ENCODE measurements at regions not wholly inside any gene's neighbourhood (a gene's known extent, or its start where the extent isn't known, plus 50 kb on each side); places are given as distances from the start of the nearest gene placed in this dataset.

- Mint-ChIP-seq H3K9me3 (ENCODE audit: unreplicated experiment) (peaks cover 6% of the 10 kb centered on the region), H3K27me3 (ENCODE audit: unreplicated experiment) (no peaks in the 10 kb centered on the region), H3K36me3 (ENCODE audit: unreplicated experiment) (peaks cover 2% of the 10 kb centered on the region), H3K4me1 (ENCODE audit: unreplicated experiment) (peaks cover 3% of the 10 kb centered on the region), H3K4me3 (ENCODE audit: unreplicated experiment) (no peak overlapping the region), H3K27ac (ENCODE audit: unreplicated experiment) (no peak overlapping the region)
- no peak for DNase-seq (ENCODE audit: extremely low spot score, unreplicated experiment)
- TF ChIP-seq CTCF (IDR thresholded peaks at IDR 0.05), result no peak
These were observed 445.3 kb downstream of the ADGRL2 start for GRCh38 chr1:82246050-82246449.

- Mint-ChIP-seq H3K36me3 (ENCODE audit: unreplicated experiment) (peaks cover 2% of the 10 kb centered on the region), H3K27ac (ENCODE audit: unreplicated experiment) (no peak overlapping the region), H3K27me3 (ENCODE audit: unreplicated experiment) (no peaks in the 10 kb centered on the region), H3K4me3 (ENCODE audit: unreplicated experiment) (no peak overlapping the region), H3K4me1 (ENCODE audit: unreplicated experiment) (peaks cover 3% of the 10 kb centered on the region), H3K9me3 (ENCODE audit: unreplicated experiment) (peaks cover 6% of the 10 kb centered on the region)
- TF ChIP-seq CTCF (IDR thresholded peaks at IDR 0.05), result no peak
- no peak for DNase-seq (ENCODE audit: extremely low spot score, unreplicated experiment)
These were observed 444.7 kb downstream of the ADGRL2 start for GRCh38 chr1:82245345-82246014.

- DNase-seq (ENCODE audit: extremely low spot score, unreplicated experiment), result no peak
- H3K4me1 Mint-ChIP-seq (ENCODE audit: unreplicated experiment), result no peaks in the 10 kb centered on the region
- no peak for TF ChIP-seq CTCF (IDR thresholded peaks at IDR 0.05)
- peaks cover 7% of the 10 kb centered on the region for H3K36me3 Mint-ChIP-seq (ENCODE audit: unreplicated experiment)
- H3K27ac Mint-ChIP-seq (ENCODE audit: unreplicated experiment), result no peak overlapping the region
- H3K27me3 Mint-ChIP-seq (ENCODE audit: unreplicated experiment), result no peaks in the 10 kb centered on the region
- H3K9me3 Mint-ChIP-seq (ENCODE audit: unreplicated experiment), result peaks cover 23% of the 10 kb centered on the region
- H3K4me3 Mint-ChIP-seq (ENCODE audit: unreplicated experiment), result no peak overlapping the region
These were observed 439.8 kb downstream of the ADGRL2 start for GRCh38 chr1:82240571-82240970.

GRCh38 chr1:82230667-82231066 is 429.9 kb downstream of the ADGRL2 start:
- Mint-ChIP-seq H3K27me3 (ENCODE audit: unreplicated experiment) (no peaks in the 10 kb centered on the region), H3K4me1 (ENCODE audit: unreplicated experiment) (peaks cover 24% of the 10 kb centered on the region), H3K4me3 (ENCODE audit: unreplicated experiment) (no peak overlapping the region), H3K27ac (ENCODE audit: unreplicated experiment) (no peak overlapping the region), H3K36me3 (ENCODE audit: unreplicated experiment) (peaks cover 2% of the 10 kb centered on the region), H3K9me3 (ENCODE audit: unreplicated experiment) (peaks cover 6% of the 10 kb centered on the region)
- no peak for DNase-seq (ENCODE audit: extremely low spot score, unreplicated experiment)
- TF ChIP-seq CTCF (IDR thresholded peaks at IDR 0.05), result no peak

- H3K4me3 Mint-ChIP-seq (ENCODE audit: unreplicated experiment), result no peak overlapping the region
- DNase-seq (ENCODE audit: extremely low spot score, unreplicated experiment), result no peak
- no peaks in the 10 kb centered on the region for H3K9me3 Mint-ChIP-seq (ENCODE audit: unreplicated experiment)
- no peak for TF ChIP-seq CTCF (IDR thresholded peaks at IDR 0.05)
- no peaks in the 10 kb centered on the region for H3K27me3 Mint-ChIP-seq (ENCODE audit: unreplicated experiment)
- no peaks in the 10 kb centered on the region for H3K36me3 Mint-ChIP-seq (ENCODE audit: unreplicated experiment)
- H3K4me1 Mint-ChIP-seq (ENCODE audit: unreplicated experiment), result peaks cover 32% of the 10 kb centered on the region
- H3K27ac Mint-ChIP-seq (ENCODE audit: unreplicated experiment), result peak overlapping the region; percentile 91
These were observed 426.8 kb downstream of the ADGRL2 start for GRCh38 chr1:82227306-82228095.

Data from osteocyte (in vitro differentiated cells).